Activated naive CD8-positive, alpha-beta T cell treated with anti-CD3 and anti-CD28 coated beads, Interleukin-2, amount 10 ng/mL, durations not matched to agents 7 days and 5 days (primary cell): ENCODE measurements at regions not wholly inside any gene's neighbourhood (a gene's known extent, or its start where the extent isn't known, plus 50 kb on each side); places are given as distances from the start of the nearest gene placed in this dataset.
"Not testable (repeated sequence)": the region's sequence is repeated elsewhere in the genome, so short reads cannot be mapped to it uniquely, and the experiment has no call there.

Experiments
- ATAC-seq: fragments of 150-1000 bp; cut with Tn5 transposase; one replicate; pipeline ENCODE4 v1.10.0; 2021; ENCODE audit warnings: low read depth, moderate library complexity
- POLR2A ChIA-PET: fragments of 350-600 bp; sonication (Branson Sonifier 250); formaldehyde crosslinking; loops from one replicate; lab custom pipeline; 2021; ENCODE audit warnings: antibody characterized with exemption; lab: Charles Lee
- DNase-seq: peaks from one replicate; pipeline ENCODE4 v3.0.0; 2021
- H3K27ac Mint-ChIP-seq: one replicate; pipeline ENCODE4 v1.8.0; 2022; ENCODE audit warnings: mild to moderate bottlenecking, mixed read lengths
- H3K27me3 Mint-ChIP-seq: one replicate; pipeline ENCODE4 v1.8.0; 2022; ENCODE audit warnings: mild to moderate bottlenecking, moderate library complexity, mixed read lengths
- H3K36me3 Mint-ChIP-seq: one replicate; pipeline ENCODE4 v1.8.0; 2021; ENCODE audit warnings: mild to moderate bottlenecking, mixed read lengths
- H3K4me1 Mint-ChIP-seq: one replicate; pipeline ENCODE4 v1.8.0; 2021; ENCODE audit warnings: mixed read lengths
- H3K4me3 Mint-ChIP-seq: one replicate; pipeline ENCODE4 v1.8.0; 2022; ENCODE audit warnings: mild to moderate bottlenecking, moderate library complexity, mixed read lengths
- H3K9me3 Mint-ChIP-seq: one replicate; pipeline ENCODE4 v1.8.0; 2021; ENCODE audit warnings: mixed read lengths

GRCh38 chr3:106305127-106305526 lies 436.3 kb upstream of the CBLB start:
- peaks cover 7% of the 10 kb centered on the region for H3K4me1 Mint-ChIP-seq
- no peak overlapping the region for H3K27ac Mint-ChIP-seq
- DNase-seq = no peak
- H3K9me3 Mint-ChIP-seq = peaks cover 7% of the 10 kb centered on the region
- POLR2A ChIA-PET = no interaction called here
- H3K27me3 Mint-ChIP-seq = no peaks in the 10 kb centered on the region
- peaks cover 6% of the 10 kb centered on the region for H3K36me3 Mint-ChIP-seq
- ATAC-seq = no peak
- H3K4me3 Mint-ChIP-seq = no peak overlapping the region

- Mint-ChIP-seq H3K4me1 (peaks cover 7% of the 10 kb centered on the region), H3K4me3 (no peak overlapping the region), H3K36me3 (peaks cover 4% of the 10 kb centered on the region), H3K27ac (no peak overlapping the region), H3K27me3 (no peaks in the 10 kb centered on the region), H3K9me3 (peaks cover 6% of the 10 kb centered on the region)
- DNase-seq (no peak), ATAC-seq (no peak)
- POLR2A ChIA-PET = interaction anchor here (0.6 kb wide), 1 partner anchor 438 kb away, joined by 3 read pairs; no protein-coding TSS in a partner anchor
Observed at GRCh38 chr3:106305882-106306435, 437.1 kb upstream of the CBLB start.

- H3K36me3 Mint-ChIP-seq = peaks cover 6% of the 10 kb centered on the region
- no peak overlapping the region for H3K27ac Mint-ChIP-seq
Observed at GRCh38 chr3:106309274-106309673, 440.5 kb upstream of the CBLB start.

GRCh38 chr3:106309798-106310197 lies 441.0 kb upstream of the CBLB start:
- ATAC-seq, H3K36me3 Mint-ChIP-seq, H3K27ac Mint-ChIP-seq, H3K4me1 Mint-ChIP-seq, H3K27me3 Mint-ChIP-seq, H3K4me3 Mint-ChIP-seq, POLR2A ChIA-PET, H3K9me3 Mint-ChIP-seq, DNase-seq: not testable (repeated sequence)

More at GRCh38 chr3:106309274-106309673, 440.5 kb upstream of the CBLB start:
- peaks cover 9% of the 10 kb centered on the region for H3K9me3 Mint-ChIP-seq
- POLR2A ChIA-PET = no interaction called here
- DNase-seq (no peak), ATAC-seq (no peak)
- H3K4me3 Mint-ChIP-seq = no peak overlapping the region
- H3K4me1 Mint-ChIP-seq = peaks cover 3% of the 10 kb centered on the region
- no peaks in the 10 kb centered on the region for H3K27me3 Mint-ChIP-seq

GRCh38 chr3:106317141-106318055 lies 448.6 kb upstream of the CBLB start:
- peaks cover 9% of the 10 kb centered on the region for H3K4me1 Mint-ChIP-seq
- H3K36me3 Mint-ChIP-seq = peaks cover 13% of the 10 kb centered on the region
- no peaks in the 10 kb centered on the region for H3K27me3 Mint-ChIP-seq
- peaks cover 17% of the 10 kb centered on the region for H3K9me3 Mint-ChIP-seq
- POLR2A ChIA-PET = no interaction called here
- H3K4me3 Mint-ChIP-seq = no peak overlapping the region
- H3K27ac Mint-ChIP-seq = no peak overlapping the region
- ATAC-seq (no peak), DNase-seq (no peak)

- DNase-seq, H3K27ac Mint-ChIP-seq, ATAC-seq, H3K4me3 Mint-ChIP-seq, H3K27me3 Mint-ChIP-seq, POLR2A ChIA-PET, H3K4me1 Mint-ChIP-seq: not testable (repeated sequence)
- Mint-ChIP-seq H3K9me3 (peaks cover 36% of the 10 kb centered on the region), H3K36me3 (peaks cover 33% of the 10 kb centered on the region)
Observed at GRCh38 chr3:106321438-106321837, 452.6 kb upstream of the CBLB start.

- DNase-seq (no peak), ATAC-seq (no peak)
- Mint-ChIP-seq H3K27ac (no peak overlapping the region), H3K9me3 (peaks cover 38% of the 10 kb centered on the region), H3K4me1 (peaks cover 13% of the 10 kb centered on the region), H3K36me3 (peaks cover 34% of the 10 kb centered on the region), H3K27me3 (no peaks in the 10 kb centered on the region), H3K4me3 (no peak overlapping the region)
- POLR2A ChIA-PET = no interaction called here
Observed at GRCh38 chr3:106323586-106323985, 454.8 kb upstream of the CBLB start.

- Mint-ChIP-seq H3K27ac (peak overlapping the region; percentile 50), H3K4me3 (peak overlapping the region; percentile 11), H3K36me3 (peaks cover 29% of the 10 kb centered on the region), H3K9me3 (peaks cover 29% of the 10 kb centered on the region), H3K4me1 (peaks cover 15% of the 10 kb centered on the region), H3K27me3 (no peaks in the 10 kb centered on the region)
- POLR2A ChIA-PET = no interaction called here
- no peak for ATAC-seq
- DNase-seq = no peak
Observed at GRCh38 chr3:106326941-106327695, 458.3 kb upstream of the CBLB start.

GRCh38 chr3:106327696-106328025 lies 458.8 kb upstream of the CBLB start:
- Mint-ChIP-seq H3K4me1 (peaks cover 15% of the 10 kb centered on the region), H3K36me3 (peaks cover 25% of the 10 kb centered on the region), H3K27me3 (no peaks in the 10 kb centered on the region), H3K27ac (no peak overlapping the region), H3K4me3 (no peak overlapping the region), H3K9me3 (peaks cover 24% of the 10 kb centered on the region)
- ATAC-seq = no peak
- no peak for DNase-seq
- POLR2A ChIA-PET = no interaction called here

- Mint-ChIP-seq H3K27ac (no peak overlapping the region), H3K4me3 (no peak overlapping the region), H3K27me3 (no peaks in the 10 kb centered on the region), H3K36me3 (peaks cover 24% of the 10 kb centered on the region), H3K4me1 (peaks cover 19% of the 10 kb centered on the region), H3K9me3 (peaks cover 22% of the 10 kb centered on the region)
- POLR2A ChIA-PET = no interaction called here
- DNase-seq = no peak
- no peak for ATAC-seq
Observed at GRCh38 chr3:106328224-106328623, 459.4 kb upstream of the CBLB start.

- no peak overlapping the region for H3K27ac Mint-ChIP-seq
- H3K4me1 Mint-ChIP-seq = peaks cover 30% of the 10 kb centered on the region
Observed at GRCh38 chr3:106329521-106329920, 460.7 kb upstream of the CBLB start.

GRCh38 chr3:106331636-106332035 lies 462.8 kb upstream of the CBLB start:
- POLR2A ChIA-PET = no interaction called here
- Mint-ChIP-seq H3K4me1 (peaks cover 42% of the 10 kb centered on the region), H3K4me3 (no peak overlapping the region), H3K36me3 (peaks cover 10% of the 10 kb centered on the region), H3K27ac (no peak overlapping the region), H3K27me3 (no peaks in the 10 kb centered on the region), H3K9me3 (peaks cover 8% of the 10 kb centered on the region)
- ATAC-seq (no peak), DNase-seq (no peak)

More at GRCh38 chr3:106329521-106329920, 460.7 kb upstream of the CBLB start:
- H3K36me3 Mint-ChIP-seq = peaks cover 18% of the 10 kb centered on the region
- no peak overlapping the region for H3K4me3 Mint-ChIP-seq
- H3K9me3 Mint-ChIP-seq = peaks cover 14% of the 10 kb centered on the region
- no peaks in the 10 kb centered on the region for H3K27me3 Mint-ChIP-seq
- DNase-seq (no peak), ATAC-seq (no peak)
- POLR2A ChIA-PET = interaction anchor here (0.5 kb wide), 1 partner anchor 77 kb away, joined by 4 read pairs; no protein-coding TSS in a partner anchor

GRCh38 chr3:106332129-106332528 lies 463.3 kb upstream of the CBLB start:
- H3K27ac Mint-ChIP-seq = no peak overlapping the region
- H3K4me1 Mint-ChIP-seq = peaks cover 42% of the 10 kb centered on the region
- no peak for ATAC-seq

More at GRCh38 chr3:106332129-106332528, 463.3 kb upstream of the CBLB start:
- peaks cover 11% of the 10 kb centered on the region for H3K36me3 Mint-ChIP-seq
- POLR2A ChIA-PET = no interaction called here
- H3K4me3 Mint-ChIP-seq = no peak overlapping the region
- DNase-seq = no peak
- H3K9me3 Mint-ChIP-seq = peaks cover 9% of the 10 kb centered on the region
- H3K27me3 Mint-ChIP-seq = no peaks in the 10 kb centered on the region
